MG63 (cell line): ENCODE measurements at regions not wholly inside any gene's neighbourhood (a gene's known extent, or its start where the extent isn't known, plus 50 kb on each side); places are given as distances from the start of the nearest gene placed in this dataset.

Experiments used
- DNase-seq: peaks from one replicate; pipeline ENCODE4 v3.0.0-alpha.2; 2020
- H3K27me3 ChIP-seq: fragments of 250-450 bp; sonication (Bioruptor Pico); 2 replicates; pipeline ENCODE4 v1.5.1; 2020; ENCODE audit warnings: mild to moderate bottlenecking, moderate library complexity
- H3K36me3 ChIP-seq: fragments of 250-450 bp; sonication (Bioruptor Pico); 2 replicates; pipeline ENCODE4 v1.5.1; 2020; ENCODE audit warnings: mild to moderate bottlenecking, moderate library complexity
- H3K4me3 ChIP-seq: fragments of 250-450 bp; sonication (Bioruptor Pico); 2 replicates; pipeline ENCODE4 v1.5.1; 2020; ENCODE audit warnings: mild to moderate bottlenecking, moderate library complexity
- H3K9me3 ChIP-seq: fragments of 250-450 bp; sonication (Bioruptor Pico); 2 replicates; pipeline ENCODE4 v1.5.1; 2020; ENCODE audit warnings: mild to moderate bottlenecking, moderate library complexity

DNA sequence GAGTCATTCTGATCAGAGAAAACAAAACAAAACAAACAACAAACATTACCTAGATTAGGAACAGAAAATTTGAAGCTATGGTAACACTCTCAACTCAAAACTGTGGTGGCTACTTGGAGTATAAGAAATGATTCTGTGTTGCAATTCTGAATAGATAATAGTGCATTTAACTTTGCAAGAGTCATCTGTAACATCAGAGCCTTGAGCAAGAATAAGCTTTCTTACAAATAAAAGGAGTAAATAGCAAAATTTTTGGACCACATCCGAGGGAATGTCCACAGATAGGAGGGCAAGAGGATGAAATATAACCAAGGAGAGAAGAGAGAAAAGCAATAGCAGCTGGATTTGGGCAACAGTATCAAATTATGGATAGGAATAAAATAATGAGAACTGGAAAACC, 1090.6 kb downstream of the SLC6A15 start:
- Histone ChIP-seq H3K9me3 (no peaks in the 10 kb centered on the region), H3K4me3 (no peak overlapping the region), H3K27me3 (no peaks in the 10 kb centered on the region), H3K36me3 (no peaks in the 10 kb centered on the region)
- DNase-seq, result no peak

DNA sequence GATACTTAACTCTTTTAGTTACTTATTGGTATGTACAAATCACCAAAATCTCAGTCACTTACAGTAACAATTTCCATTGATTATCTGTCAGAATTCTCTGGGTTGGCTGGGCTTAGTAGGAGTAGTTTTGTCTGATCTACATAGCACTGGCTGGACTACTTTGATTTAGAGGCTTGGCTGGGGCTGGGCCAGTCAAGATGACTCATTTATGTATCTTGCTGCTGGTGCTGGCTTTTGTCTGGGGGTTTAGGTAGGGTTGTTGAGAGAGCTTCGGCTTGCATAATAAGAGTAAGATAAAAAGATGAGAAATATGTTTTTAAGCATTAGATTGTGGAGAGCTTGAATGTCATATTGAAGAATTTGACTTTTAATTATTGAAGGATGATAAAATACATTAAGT, 1093.7 kb downstream of the SLC6A15 start:
- H3K9me3 ChIP-seq, result no peaks in the 10 kb centered on the region
- no peaks in the 10 kb centered on the region for H3K36me3 ChIP-seq
- no peaks in the 10 kb centered on the region for H3K27me3 ChIP-seq
- peak; percentile 33 for DNase-seq
- no peak overlapping the region for H3K4me3 ChIP-seq

DNA sequence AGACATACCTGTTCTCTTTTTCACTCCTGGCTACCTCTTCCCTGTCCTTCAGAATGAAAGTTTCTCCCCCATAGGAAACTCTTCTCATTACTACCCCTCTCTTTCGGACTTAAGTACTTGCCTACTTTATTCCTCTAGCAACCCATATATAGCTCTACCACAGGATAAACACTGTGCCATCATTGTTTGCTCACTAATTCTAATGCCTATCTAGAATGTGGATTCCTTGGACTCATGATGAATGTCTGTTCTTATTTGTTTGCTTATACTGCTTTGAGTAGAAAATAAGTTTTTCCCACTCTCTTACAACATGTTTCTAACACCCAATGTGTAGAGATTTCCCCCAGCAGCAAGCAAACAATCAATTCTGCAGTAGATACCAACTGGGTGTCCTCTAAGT, 1094.9 kb downstream of the SLC6A15 start:
- H3K4me3 ChIP-seq, result no peak overlapping the region
- no peaks in the 10 kb centered on the region for H3K9me3 ChIP-seq
- no peaks in the 10 kb centered on the region for H3K36me3 ChIP-seq
- H3K27me3 ChIP-seq, result no peaks in the 10 kb centered on the region
- DNase-seq, result no peak

DNA sequence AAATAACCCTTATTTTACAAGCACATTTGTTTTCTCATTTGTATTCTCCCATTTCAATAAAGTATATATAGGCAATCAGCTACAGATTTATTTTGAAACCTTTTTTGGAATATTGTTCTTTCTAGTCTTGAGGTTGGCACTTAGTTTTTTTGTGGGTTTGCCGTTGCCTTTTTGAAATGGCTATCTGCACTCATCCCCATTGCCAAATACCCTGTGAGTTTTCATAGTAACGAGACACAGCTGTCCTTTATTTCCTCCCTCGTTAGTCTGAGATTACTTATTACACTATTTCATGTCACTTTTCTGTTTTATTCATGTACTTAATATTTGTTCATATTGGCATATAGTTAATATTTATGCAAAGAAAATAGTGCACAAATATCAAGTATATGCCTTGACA, 1104.0 kb downstream of the SLC6A15 start:
- H3K9me3 ChIP-seq, result no peaks in the 10 kb centered on the region
- H3K4me3 ChIP-seq, result no peak overlapping the region
- H3K27me3 ChIP-seq, result no peaks in the 10 kb centered on the region
- no peak for DNase-seq
- H3K36me3 ChIP-seq, result no peaks in the 10 kb centered on the region

DNA sequence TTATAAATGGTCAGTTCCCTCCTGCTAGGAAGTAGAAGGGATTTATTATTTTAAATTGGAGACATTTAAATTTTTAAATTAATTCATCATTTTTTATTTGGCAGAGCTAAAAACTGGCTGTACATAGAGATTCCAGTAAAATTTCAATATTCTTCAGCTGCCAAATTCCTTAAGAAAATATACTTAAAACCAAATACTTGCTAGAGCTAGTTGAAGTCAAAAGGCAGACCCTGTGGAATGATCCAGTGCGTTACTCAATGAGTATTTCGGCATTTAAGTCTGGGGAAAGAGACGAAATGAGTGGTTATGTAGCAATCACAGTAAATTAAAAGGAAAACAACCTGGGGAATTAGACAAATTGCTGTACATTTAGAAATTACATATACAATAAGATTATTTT, 1104.7 kb downstream of the SLC6A15 start:
- H3K27me3 ChIP-seq, result no peaks in the 10 kb centered on the region
- H3K4me3 ChIP-seq, result no peak overlapping the region
- DNase-seq, result no peak
- no peaks in the 10 kb centered on the region for H3K9me3 ChIP-seq
- no peaks in the 10 kb centered on the region for H3K36me3 ChIP-seq

DNA sequence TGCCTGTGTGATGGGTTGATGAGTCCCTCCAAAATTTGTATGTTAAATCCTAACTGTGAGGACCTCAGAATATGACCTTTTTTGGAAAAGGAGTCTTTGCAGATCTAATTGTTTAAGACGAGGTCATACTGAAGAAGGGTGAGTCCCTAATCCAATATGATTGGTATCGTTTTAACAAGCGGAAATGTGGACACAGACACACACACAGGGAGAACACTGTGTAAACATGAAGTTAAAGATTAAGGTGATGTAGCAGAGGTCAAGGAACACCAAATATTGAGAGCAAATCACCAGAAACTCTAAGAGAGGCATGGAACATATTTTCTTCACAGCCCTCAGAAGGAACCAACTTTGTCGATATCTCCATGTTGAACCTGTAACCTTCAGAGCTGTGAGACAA, 1106.7 kb downstream of the SLC6A15 start:
- H3K36me3 ChIP-seq, result no peaks in the 10 kb centered on the region
- H3K4me3 ChIP-seq, result no peak overlapping the region
- no peaks in the 10 kb centered on the region for H3K27me3 ChIP-seq
- no peak for DNase-seq
- no peaks in the 10 kb centered on the region for H3K9me3 ChIP-seq

DNA sequence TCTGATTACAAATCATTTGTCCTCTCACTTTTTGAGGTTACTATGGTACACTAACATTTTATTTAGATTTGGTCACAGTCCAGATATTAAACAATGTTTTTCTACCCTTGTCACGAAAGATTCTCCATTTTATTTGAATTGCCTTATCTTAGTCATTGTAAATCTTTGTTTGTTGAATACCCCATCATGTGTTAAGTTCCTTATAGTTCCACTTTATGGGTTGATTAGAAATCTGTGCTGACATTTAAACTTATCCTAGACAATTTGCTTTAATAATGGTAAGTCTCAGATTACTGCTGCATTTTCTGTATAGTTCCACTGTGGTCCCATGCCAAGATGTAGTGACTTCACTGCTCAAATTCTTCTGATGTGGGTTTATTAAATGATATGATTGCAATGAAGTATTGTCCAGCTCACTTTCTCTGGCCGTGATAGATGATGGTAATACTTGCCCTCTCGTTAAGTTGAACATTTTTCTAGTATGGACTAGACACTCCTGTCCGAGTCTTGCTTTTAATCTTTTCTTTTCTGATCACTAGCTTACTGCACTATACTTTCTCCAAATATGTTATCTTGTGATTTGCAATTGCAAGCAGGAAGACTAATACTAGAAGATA, 1107.3 kb downstream of the SLC6A15 start:
- Histone ChIP-seq H3K4me3 (no peak overlapping the region), H3K27me3 (no peaks in the 10 kb centered on the region), H3K9me3 (no peaks in the 10 kb centered on the region), H3K36me3 (no peaks in the 10 kb centered on the region)
- DNase-seq, result no peak

DNA sequence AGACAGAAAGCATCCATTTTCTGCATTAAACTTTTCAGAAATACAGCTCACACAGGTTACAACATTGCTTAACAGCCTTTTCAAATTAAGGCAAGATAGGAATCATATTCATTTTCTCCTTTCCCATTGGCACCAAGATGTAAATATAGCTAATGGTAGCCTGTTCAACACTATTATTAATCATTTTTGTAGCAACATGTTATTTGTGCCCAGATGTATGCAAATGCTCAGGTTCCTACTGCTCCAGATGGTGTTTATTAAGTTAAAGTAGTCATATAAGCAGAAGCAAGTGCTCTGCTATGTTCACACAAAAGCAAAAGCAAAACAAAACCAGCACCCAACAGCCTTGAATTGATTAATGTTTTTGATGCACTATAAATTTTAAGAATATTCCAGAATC, 1110.6 kb downstream of the SLC6A15 start:
- H3K27me3 ChIP-seq, result no peaks in the 10 kb centered on the region
- H3K9me3 ChIP-seq, result no peaks in the 10 kb centered on the region
- H3K36me3 ChIP-seq, result no peaks in the 10 kb centered on the region
- H3K4me3 ChIP-seq, result no peak overlapping the region
- no peak for DNase-seq

DNA sequence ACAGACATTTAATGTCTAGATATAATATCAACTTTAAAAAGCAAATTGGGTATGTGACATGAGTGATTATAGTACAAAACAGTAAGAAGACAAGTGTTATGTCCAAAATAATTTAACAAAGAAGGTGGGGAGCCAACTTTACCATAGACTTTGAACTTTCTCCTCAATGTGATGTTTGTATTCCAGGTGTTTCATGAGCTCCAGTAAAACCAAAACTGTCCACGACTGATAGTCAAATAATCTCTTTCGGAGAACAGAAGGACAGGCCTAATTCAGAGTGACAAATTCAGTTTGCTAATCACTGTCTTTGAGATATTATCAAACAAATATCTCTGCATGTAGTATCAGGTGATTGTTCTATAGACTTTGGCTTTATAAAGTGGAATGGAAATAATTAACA, 1112.6 kb downstream of the SLC6A15 start:
- Histone ChIP-seq H3K27me3 (no peaks in the 10 kb centered on the region), H3K9me3 (no peaks in the 10 kb centered on the region), H3K4me3 (no peak overlapping the region), H3K36me3 (no peaks in the 10 kb centered on the region)
- DNase-seq, result no peak

DNA sequence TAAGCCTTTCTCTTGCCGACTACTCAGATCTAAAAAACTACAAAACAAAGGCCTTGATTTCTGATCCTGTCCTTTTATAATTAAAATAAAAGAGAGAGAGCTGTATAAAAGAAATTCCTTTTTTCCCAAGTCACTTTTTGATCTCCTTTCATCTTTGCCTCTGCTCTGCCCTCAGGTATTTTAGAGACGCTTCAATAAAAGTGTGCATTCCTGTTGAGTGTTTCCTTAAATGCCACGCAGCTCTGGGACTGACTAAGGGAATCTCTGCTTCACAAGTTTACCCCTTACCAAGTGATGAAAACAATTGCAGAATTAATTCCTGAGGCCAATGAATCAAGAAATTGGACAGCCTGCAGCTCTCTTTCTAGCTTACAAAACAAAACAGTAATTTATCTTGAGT, 1109.8 kb downstream of the TMTC2 start:
- no peak overlapping the region for H3K4me3 ChIP-seq
- no peaks in the 10 kb centered on the region for H3K36me3 ChIP-seq
- DNase-seq, result no peak
- H3K9me3 ChIP-seq, result no peaks in the 10 kb centered on the region
- no peaks in the 10 kb centered on the region for H3K27me3 ChIP-seq

DNA sequence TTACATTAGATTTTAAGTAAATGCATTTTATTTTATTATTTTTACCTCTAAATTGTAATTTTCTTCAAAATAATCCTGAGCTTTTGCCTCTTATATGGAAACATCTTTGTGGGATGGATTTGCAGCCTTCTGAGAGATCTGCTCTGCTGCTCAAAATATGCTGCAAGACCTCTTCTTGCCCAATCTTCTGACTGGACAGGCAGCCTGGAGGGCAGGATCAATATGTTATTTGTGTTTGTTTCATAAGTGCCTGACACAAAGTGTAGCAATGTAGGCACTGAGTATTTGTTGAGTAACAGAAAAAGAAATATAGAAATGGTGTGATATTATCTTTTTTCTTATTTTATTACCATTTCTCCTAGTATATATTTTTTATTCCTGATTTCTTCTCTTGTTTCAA, 1106.9 kb downstream of the TMTC2 start:
- H3K36me3 ChIP-seq, result no peaks in the 10 kb centered on the region
- no peaks in the 10 kb centered on the region for H3K27me3 ChIP-seq
- H3K9me3 ChIP-seq, result no peaks in the 10 kb centered on the region
- no peak overlapping the region for H3K4me3 ChIP-seq
- DNase-seq, result no peak

DNA sequence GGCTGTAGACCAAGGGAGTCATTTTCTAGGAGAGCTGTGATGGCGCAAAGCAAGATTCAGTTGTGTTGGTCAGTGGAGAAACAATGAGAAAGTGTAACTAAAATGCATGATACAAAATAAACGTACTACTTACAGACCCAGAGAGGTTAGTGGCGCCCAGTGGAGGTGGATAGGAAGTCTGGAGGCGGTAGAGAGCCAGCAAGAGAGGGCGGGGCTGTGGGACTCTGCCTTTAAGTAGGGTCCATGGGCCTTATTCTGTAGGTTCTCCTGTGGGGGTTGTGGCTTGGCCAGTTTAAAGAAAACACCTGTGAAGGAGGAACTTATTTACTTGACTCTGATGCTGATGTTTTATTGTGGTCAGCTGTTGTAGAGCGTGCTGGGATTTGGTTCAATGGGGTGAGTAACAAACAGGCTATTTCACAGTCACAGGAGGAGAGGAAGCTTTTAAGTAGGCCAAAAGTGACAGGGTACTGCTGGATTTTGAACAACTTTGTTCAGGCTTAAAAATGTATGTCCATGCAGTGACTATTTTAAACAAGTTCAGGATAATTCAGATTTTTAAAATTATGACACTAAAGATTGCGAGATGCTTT, 1097.7 kb downstream of the TMTC2 start:
- Histone ChIP-seq H3K9me3 (no peaks in the 10 kb centered on the region), H3K4me3 (no peak overlapping the region), H3K27me3 (no peaks in the 10 kb centered on the region), H3K36me3 (no peaks in the 10 kb centered on the region)
- DNase-seq, result no peak

DNA sequence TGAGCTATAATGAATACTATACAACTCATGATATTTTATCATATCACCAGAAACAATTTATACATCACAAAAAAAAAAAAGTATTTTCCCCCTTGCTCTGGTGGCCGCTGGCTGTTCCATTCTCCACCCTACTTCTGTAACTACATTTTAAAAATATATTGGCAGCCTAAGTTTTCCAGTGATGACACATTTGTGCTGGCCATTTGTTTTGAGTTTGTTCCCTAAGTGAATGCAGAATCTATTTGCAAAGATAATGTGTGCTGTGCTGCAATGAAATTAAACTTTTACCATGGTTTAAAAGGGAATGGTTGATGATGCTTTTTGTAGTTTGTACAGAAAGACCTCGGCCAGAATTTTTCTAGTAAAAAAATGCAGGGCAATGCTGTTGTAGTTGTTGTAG, 1092.8 kb downstream of the TMTC2 start:
- H3K36me3 ChIP-seq, result no peaks in the 10 kb centered on the region
- H3K4me3 ChIP-seq, result no peak overlapping the region
- DNase-seq, result no peak
- H3K9me3 ChIP-seq, result no peaks in the 10 kb centered on the region; the same call in 1 of the 2 replicates
- no peaks in the 10 kb centered on the region for H3K27me3 ChIP-seq

DNA sequence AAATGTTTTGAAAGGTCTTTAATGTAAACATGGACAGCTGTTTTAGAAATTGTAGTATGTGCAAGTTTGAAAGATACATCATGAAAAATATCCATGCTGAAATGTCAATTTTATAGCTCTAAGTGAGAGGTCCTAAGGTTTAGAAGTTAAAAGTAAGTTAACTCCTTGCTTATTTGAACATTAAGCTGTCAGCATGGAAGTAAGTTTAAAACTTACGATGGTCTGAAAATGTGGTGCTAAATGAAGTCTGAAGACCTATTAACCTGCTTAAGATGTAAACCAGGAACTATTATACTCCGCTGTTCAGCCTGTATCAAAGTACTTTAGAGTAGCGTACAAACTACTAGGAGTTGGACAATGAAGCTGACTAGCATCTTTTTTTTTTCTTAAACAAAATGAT, 1082.4 kb downstream of the TMTC2 start:
- no peak for DNase-seq
- Histone ChIP-seq H3K36me3 (no peaks in the 10 kb centered on the region), H3K27me3 (no peaks in the 10 kb centered on the region), H3K9me3 (no peaks in the 10 kb centered on the region), H3K4me3 (no peak overlapping the region)

DNA sequence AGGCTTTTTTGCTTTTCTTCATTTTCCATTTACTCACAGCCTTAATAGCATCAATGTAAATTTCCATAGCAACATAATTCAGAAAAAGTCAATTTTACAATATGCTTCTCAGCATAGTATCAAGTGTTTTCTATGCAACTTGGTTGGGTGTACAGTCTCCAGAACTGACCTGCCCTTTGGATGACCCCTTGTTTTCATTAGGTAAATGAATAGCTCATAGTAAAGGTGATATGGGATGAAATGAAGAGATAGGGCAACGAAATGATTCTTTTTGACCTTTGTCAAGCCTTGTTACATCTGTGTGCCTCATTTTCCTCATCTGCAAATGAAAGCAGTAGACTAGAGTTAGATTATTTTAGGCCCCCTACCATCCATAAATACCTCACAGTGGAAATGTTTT, 1081.0 kb downstream of the TMTC2 start:
- H3K36me3 ChIP-seq, result no peaks in the 10 kb centered on the region

DNA sequence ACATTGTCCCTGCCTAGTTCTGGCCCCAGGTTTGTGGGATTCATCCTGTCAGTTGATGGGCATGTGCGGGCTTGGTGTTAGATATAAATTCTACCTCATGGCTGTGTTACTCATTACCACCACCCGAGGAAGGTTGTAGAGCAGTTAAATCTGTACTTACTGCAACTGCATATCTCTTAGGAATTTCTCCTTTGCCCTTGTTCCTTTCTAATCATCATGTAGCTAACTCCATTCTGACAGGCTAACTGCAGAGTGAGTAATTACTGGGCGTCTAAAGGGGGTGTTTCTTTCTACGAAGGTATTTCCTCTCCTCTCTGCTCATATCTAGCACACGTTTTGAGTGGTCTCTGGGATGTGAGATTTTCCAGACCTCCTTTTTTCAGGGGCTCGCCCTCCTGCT, 1076.7 kb downstream of the TMTC2 start:
- no peak for DNase-seq
- Histone ChIP-seq H3K9me3 (no peaks in the 10 kb centered on the region), H3K4me3 (no peak overlapping the region), H3K36me3 (no peaks in the 10 kb centered on the region), H3K27me3 (no peaks in the 10 kb centered on the region)

More for the DNA sequence above, 1081.0 kb downstream of the TMTC2 start:
- Histone ChIP-seq H3K27me3 (no peaks in the 10 kb centered on the region), H3K9me3 (no peaks in the 10 kb centered on the region), H3K4me3 (no peak overlapping the region)
- DNase-seq, result no peak

DNA sequence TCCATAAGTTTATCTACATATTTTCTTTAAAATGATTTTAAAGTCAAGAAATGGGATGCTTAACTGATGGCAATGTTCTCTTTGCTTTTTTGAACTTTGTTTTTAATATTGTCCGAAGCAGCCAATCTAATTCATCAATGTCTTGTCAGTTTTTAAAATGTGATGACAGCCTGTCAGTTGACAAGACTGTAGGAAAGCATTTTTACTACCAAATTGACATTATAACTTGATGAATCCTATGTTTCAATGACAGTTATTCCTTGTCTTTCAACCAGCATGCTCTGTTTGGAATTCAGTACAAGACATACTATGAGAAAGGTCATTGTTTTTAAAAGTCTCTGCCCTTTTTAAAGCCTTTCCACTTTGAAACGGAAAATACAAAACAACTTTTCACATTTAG, 1073.2 kb downstream of the TMTC2 start:
- no peak for DNase-seq

DNA sequence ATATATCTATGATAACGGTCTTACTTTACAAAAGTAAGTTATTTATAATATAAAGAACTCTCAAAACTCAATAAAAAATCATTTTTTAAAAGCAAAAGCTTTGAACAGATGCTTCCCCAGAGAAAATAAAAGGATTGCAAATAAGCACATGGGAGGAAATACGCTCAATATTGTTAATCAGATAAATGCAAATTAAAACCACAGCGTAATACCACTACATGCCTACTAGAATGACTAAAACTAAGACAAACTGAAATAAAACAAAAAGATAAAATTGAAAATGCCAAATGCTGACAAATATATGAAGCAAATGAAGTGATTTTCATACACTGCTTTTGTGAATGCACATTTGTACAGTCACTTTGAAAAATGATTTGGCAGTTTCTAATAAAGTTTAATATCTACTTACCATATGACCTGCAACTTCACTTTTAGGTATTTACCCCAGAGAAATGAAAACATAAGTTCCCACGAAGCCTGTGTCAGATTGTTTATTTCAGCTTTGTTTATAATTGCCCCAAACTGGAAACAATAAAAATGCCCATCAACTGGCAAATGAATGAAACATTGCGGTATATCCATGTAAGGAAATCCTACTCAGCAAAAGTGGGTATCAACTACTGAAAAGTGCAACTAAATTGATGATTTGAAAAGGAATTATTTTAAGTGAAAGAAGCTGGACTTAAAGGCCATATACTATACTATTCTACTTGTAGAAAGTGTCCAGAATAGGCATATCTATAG, 1072.4 kb downstream of the TMTC2 start:
- no peaks in the 10 kb centered on the region for H3K27me3 ChIP-seq
- no peaks in the 10 kb centered on the region for H3K9me3 ChIP-seq
- H3K4me3 ChIP-seq, result no peak overlapping the region
- no peaks in the 10 kb centered on the region for H3K36me3 ChIP-seq
- no peak for DNase-seq

More for the DNA sequence above, 1073.2 kb downstream of the TMTC2 start:
- H3K36me3 ChIP-seq, result no peaks in the 10 kb centered on the region
- no peak overlapping the region for H3K4me3 ChIP-seq
- H3K27me3 ChIP-seq, result no peaks in the 10 kb centered on the region
- no peaks in the 10 kb centered on the region for H3K9me3 ChIP-seq
